Ishikawa (cell line): ENCODE measurements at regions not wholly inside any gene's neighbourhood (a gene's known extent, or its start where the extent isn't known, plus 50 kb on each side); places are given as distances from the start of the nearest gene placed in this dataset.

Experiments used
- EGR1 ChIP-seq: IDR thresholded peaks from 2 replicates; pipeline ENCODE4 v1.6.1; 2012
- EP300 ChIP-seq: IDR thresholded peaks from 2 replicates; pipeline ENCODE4 v1.6.1; 2012; ENCODE audit warnings: borderline replicate concordance
- TAF1 ChIP-seq: IDR thresholded peaks from 2 replicates; pipeline ENCODE4 v1.6.1; 2012; ENCODE audit warnings: low read depth, mild to moderate bottlenecking
- YY1 ChIP-seq: IDR thresholded peaks from 2 replicates; pipeline ENCODE4 v1.6.1; 2012; ENCODE audit warnings: low read depth
- TF ChIP-seq, protein P1 (sequence below): IDR thresholded peaks from 2 replicates; pipeline ENCODE4 v1.6.1; 2012
- TF ChIP-seq, protein P2 (sequence below): IDR thresholded peaks from 2 replicates; pipeline ENCODE4 v1.6.1; 2012
- TF ChIP-seq, protein P3 (sequence below): IDR thresholded peaks from 2 replicates; pipeline ENCODE4 v1.6.1; 2012; ENCODE audit warnings: low read depth, mild to moderate bottlenecking

DNA sequence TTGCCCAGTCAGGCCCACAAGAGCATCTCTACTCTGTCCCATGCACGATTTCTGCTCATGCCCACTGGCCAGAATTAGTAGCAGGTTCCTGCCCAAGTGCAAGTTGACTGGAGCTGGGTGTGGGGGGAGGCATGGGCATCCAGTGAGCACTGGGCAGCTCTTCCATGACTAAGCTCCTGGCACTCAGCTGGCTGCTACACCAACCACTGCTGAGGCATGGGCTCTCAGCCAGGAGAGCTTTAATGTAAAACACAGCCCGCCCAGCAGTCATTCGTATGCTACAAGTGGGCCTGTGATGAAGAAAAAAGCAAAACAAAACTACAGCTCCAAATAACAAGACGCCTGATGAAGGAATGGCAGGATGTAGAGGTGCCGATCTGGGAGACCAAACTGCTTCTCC lies 335.4 kb upstream of the PFKP start:
- TF ChIP-seq, protein P1, sequence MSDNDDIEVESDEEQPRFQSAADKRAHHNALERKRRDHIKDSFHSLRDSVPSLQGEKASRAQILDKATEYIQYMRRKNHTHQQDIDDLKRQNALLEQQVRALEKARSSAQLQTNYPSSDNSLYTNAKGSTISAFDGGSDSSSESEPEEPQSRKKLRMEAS, result no peak
- TF ChIP-seq TAF1 (no peak), EGR1 (no peak), EP300 (no peak), YY1 (no peak)
- TF ChIP-seq, protein P2, sequence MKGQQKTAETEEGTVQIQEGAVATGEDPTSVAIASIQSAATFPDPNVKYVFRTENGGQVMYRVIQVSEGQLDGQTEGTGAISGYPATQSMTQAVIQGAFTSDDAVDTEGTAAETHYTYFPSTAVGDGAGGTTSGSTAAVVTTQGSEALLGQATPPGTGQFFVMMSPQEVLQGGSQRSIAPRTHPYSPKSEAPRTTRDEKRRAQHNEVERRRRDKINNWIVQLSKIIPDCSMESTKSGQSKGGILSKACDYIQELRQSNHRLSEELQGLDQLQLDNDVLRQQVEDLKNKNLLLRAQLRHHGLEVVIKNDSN, result no peak
- TF ChIP-seq, protein P3, sequence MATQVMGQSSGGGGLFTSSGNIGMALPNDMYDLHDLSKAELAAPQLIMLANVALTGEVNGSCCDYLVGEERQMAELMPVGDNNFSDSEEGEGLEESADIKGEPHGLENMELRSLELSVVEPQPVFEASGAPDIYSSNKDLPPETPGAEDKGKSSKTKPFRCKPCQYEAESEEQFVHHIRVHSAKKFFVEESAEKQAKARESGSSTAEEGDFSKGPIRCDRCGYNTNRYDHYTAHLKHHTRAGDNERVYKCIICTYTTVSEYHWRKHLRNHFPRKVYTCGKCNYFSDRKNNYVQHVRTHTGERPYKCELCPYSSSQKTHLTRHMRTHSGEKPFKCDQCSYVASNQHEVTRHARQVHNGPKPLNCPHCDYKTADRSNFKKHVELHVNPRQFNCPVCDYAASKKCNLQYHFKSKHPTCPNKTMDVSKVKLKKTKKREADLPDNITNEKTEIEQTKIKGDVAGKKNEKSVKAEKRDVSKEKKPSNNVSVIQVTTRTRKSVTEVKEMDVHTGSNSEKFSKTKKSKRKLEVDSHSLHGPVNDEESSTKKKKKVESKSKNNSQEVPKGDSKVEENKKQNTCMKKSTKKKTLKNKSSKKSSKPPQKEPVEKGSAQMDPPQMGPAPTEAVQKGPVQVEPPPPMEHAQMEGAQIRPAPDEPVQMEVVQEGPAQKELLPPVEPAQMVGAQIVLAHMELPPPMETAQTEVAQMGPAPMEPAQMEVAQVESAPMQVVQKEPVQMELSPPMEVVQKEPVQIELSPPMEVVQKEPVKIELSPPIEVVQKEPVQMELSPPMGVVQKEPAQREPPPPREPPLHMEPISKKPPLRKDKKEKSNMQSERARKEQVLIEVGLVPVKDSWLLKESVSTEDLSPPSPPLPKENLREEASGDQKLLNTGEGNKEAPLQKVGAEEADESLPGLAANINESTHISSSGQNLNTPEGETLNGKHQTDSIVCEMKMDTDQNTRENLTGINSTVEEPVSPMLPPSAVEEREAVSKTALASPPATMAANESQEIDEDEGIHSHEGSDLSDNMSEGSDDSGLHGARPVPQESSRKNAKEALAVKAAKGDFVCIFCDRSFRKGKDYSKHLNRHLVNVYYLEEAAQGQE, result no peak
